ENCODE measurements at regions not wholly inside any gene's neighbourhood (a gene's known extent, or its start where the extent isn't known, plus 50 kb on each side); places are given as distances from the start of the nearest gene placed in this dataset.

- TF ChIP-seq CTCF (IDR thresholded peaks at IDR 0.05) (peak; percentile 62 to 87 (median 80)), POLR2A (IDR thresholded peaks at IDR 0.05) (no peak)
Observed at GRCh38 chr1:115469703-115470476, 131.8 kb upstream of the NGF start.
